Right lobe of liver (tissue), 4 donors: ENCODE measurements at regions not wholly inside any gene's neighbourhood (a gene's known extent, or its start where the extent isn't known, plus 50 kb on each side); places are given as distances from the start of the nearest gene placed in this dataset.

Source experiments
- POLR2A ChIP-seq: fragments of 450-650 bp; IDR thresholded peaks from one replicate; pipeline ENCODE4 v1.6.1; 2017; ENCODE audit warnings: antibody characterized with exemption, mild to moderate bottlenecking
- TF ChIP-seq, protein P1 (sequence below), 4 donors: fragments of 200-600 bp in 3 of 4; fragments of 450-650 bp in 1 of 4; IDR thresholded peaks; one replicate each; pipeline versions ENCODE4 v1.5.1 to v1.8.0; 2016 to 2022; ENCODE audit warnings: antibody characterized with exemption in 4 of 4, mild to moderate bottlenecking in 2 of 4
- donor health status: DM: no; HTN: no; CAD: no.
- donor health status: DM: no; HTN: no; CAD: no.
- donor health status: DM: no; HTN: yes; CAD: no.

DNA sequence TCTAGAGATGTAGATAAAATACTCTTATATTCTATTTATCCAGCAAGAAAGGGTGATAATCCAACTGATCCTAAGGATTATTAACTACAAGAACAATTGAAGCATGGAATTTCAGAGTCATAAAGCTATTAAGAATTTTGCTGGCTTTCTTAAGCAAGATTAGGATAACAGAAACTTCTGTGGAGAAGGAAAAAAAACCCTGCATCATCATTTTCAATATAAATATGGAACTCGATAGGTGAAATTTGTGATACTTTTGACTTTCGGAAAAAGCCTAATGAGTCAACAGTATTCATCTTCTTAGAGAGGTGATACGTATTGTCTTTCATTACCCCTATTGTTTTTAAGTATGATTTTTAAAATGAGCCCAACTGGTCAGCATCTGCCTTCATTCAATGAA, 593.3 kb downstream of the CPS1 start:
- TF ChIP-seq POLR2A, result no peak
- TF ChIP-seq, protein P1, sequence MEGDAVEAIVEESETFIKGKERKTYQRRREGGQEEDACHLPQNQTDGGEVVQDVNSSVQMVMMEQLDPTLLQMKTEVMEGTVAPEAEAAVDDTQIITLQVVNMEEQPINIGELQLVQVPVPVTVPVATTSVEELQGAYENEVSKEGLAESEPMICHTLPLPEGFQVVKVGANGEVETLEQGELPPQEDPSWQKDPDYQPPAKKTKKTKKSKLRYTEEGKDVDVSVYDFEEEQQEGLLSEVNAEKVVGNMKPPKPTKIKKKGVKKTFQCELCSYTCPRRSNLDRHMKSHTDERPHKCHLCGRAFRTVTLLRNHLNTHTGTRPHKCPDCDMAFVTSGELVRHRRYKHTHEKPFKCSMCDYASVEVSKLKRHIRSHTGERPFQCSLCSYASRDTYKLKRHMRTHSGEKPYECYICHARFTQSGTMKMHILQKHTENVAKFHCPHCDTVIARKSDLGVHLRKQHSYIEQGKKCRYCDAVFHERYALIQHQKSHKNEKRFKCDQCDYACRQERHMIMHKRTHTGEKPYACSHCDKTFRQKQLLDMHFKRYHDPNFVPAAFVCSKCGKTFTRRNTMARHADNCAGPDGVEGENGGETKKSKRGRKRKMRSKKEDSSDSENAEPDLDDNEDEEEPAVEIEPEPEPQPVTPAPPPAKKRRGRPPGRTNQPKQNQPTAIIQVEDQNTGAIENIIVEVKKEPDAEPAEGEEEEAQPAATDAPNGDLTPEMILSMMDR (IDR thresholded peaks at IDR 0.05), result no peak
